Jurkat, Clone E6-1 (cell line): ENCODE measurements at regions not wholly inside any gene's neighbourhood (a gene's known extent, or its start where the extent isn't known, plus 50 kb on each side); places are given as distances from the start of the nearest gene placed in this dataset.
"Not testable (repeated sequence)": the region's sequence is repeated elsewhere in the genome, so short reads cannot be mapped to it uniquely, and the experiment has no call there.

Source experiments
- DNase-seq: peaks from one replicate; pipeline ENCODE4 v3.0.0-alpha.2; 2011; ENCODE audit warnings: low read depth, low spot score
- H3K4me3 ChIP-seq: 2 replicates; pipeline ENCODE4 v1.5.1; 2011; ENCODE audit warnings: mild to moderate bottlenecking, low read length, control low read depth, moderate library complexity

GRCh38 chr3:15851735-15852134, 54.0 kb upstream of the ANKRD28 start:
- H3K4me3 ChIP-seq, result no peak overlapping the region
- DNase-seq, result no peak

GRCh38 chr3:15858547-15859506, 61.0 kb upstream of the ANKRD28 start:
- peak; percentile 37 for DNase-seq

GRCh38 chr3:15859507-15860013, 61.8 kb upstream of the ANKRD28 start:
- DNase-seq, result peak; percentile 80

More at GRCh38 chr3:15858547-15859506, 61.0 kb upstream of the ANKRD28 start:
- H3K4me3 ChIP-seq, result peak overlapping the region; percentile 69

GRCh38 chr3:15860014-15860934, 62.5 kb upstream of the ANKRD28 start:
- DNase-seq, result no peak

More at GRCh38 chr3:15859507-15860013, 61.8 kb upstream of the ANKRD28 start:
- H3K4me3 ChIP-seq, result peak overlapping the region; percentile 69

GRCh38 chr3:15861163-15861562, 63.4 kb upstream of the ANKRD28 start:
- H3K4me3 ChIP-seq, result no peak overlapping the region
- no peak for DNase-seq

More at GRCh38 chr3:15860014-15860934, 62.5 kb upstream of the ANKRD28 start:
- H3K4me3 ChIP-seq, result peak overlapping the region; percentile 69

GRCh38 chr3:15872807-15873206, 75.0 kb upstream of the ANKRD28 start:
- H3K4me3 ChIP-seq, result no peak overlapping the region
- no peak for DNase-seq

- H3K4me3 ChIP-seq, result no peak overlapping the region
- no peak for DNase-seq
Observed at GRCh38 chr3:15873415-15873814, 75.6 kb upstream of the ANKRD28 start.

- DNase-seq, result no peak
Observed at GRCh38 chr3:15875016-15875689, 77.4 kb upstream of the ANKRD28 start.

GRCh38 chr3:15876669-15877068, 78.9 kb upstream of the ANKRD28 start:
- no peak overlapping the region for H3K4me3 ChIP-seq
- no peak for DNase-seq

More at GRCh38 chr3:15875016-15875689, 77.4 kb upstream of the ANKRD28 start:
- H3K4me3 ChIP-seq, result no peak overlapping the region

GRCh38 chr3:15877813-15878212, 80.0 kb upstream of the ANKRD28 start:
- DNase-seq, result no peak
- H3K4me3 ChIP-seq, result no peak overlapping the region

GRCh38 chr3:15879787-15880186, 82.0 kb upstream of the ANKRD28 start:
- H3K4me3 ChIP-seq, DNase-seq: not testable (repeated sequence)

GRCh38 chr3:15882577-15882976, 84.8 kb upstream of the ANKRD28 start:
- no peak overlapping the region for H3K4me3 ChIP-seq
- DNase-seq, result no peak

- DNase-seq, result no peak
- no peak overlapping the region for H3K4me3 ChIP-seq
Observed at GRCh38 chr3:15884132-15884531, 86.4 kb upstream of the ANKRD28 start.

- H3K4me3 ChIP-seq, result no peak overlapping the region
- DNase-seq, result no peak
Observed at GRCh38 chr3:15886521-15886920, 88.7 kb upstream of the ANKRD28 start.

- no peak overlapping the region for H3K4me3 ChIP-seq
- no peak for DNase-seq
Observed at GRCh38 chr3:15887261-15887660, 89.5 kb upstream of the ANKRD28 start.

GRCh38 chr3:15889936-15890335, 92.2 kb upstream of the ANKRD28 start:
- no peak for DNase-seq
- H3K4me3 ChIP-seq, result no peak overlapping the region

- no peak for DNase-seq
- no peak overlapping the region for H3K4me3 ChIP-seq
Observed at GRCh38 chr3:15892311-15893227, 94.8 kb upstream of the ANKRD28 start.

- no peak for DNase-seq
Observed at GRCh38 chr3:15894382-15894781, 96.6 kb upstream of the ANKRD28 start.

More at GRCh38 chr3:15894382-15894781, 96.6 kb upstream of the ANKRD28 start:
- H3K4me3 ChIP-seq, result no peak overlapping the region
